Immature natural killer cell (primary cell): ENCODE measurements at regions not wholly inside any gene's neighbourhood (a gene's known extent, or its start where the extent isn't known, plus 50 kb on each side); places are given as distances from the start of the nearest gene placed in this dataset.
"Not testable (repeated sequence)": the region's sequence is repeated elsewhere in the genome, so short reads cannot be mapped to it uniquely, and the experiment has no call there.

Experiments used
- DNase-seq, 3 donors: peaks; one replicate each; pipeline ENCODE4 v3.0.0; 2022; ENCODE audit warnings: mixed read lengths in 1 of 3
- H3K27ac Mint-ChIP-seq, 6 donors: one replicate each; pipeline ENCODE4 v1.8.0; 2020; ENCODE audit warnings: mixed read lengths in 6 of 6, mild to moderate bottlenecking in 5 of 6, inconsistent platforms in 4 of 6, moderate library complexity in 3 of 6
- H3K27me3 Mint-ChIP-seq, 3 donors: one replicate each; pipeline ENCODE4 v1.8.0; 2020 to 2021; ENCODE audit warnings: low read depth in 3 of 3, mild to moderate bottlenecking in 3 of 3, mixed read lengths in 3 of 3, moderate library complexity in 3 of 3, inconsistent platforms in 1 of 3
- H3K36me3 Mint-ChIP-seq, 3 donors: one replicate each; pipeline ENCODE4 v1.8.0; 2020; ENCODE audit warnings: mixed read lengths in 3 of 3, inconsistent platforms in 2 of 3, mild to moderate bottlenecking in 2 of 3
- H3K4me1 Mint-ChIP-seq, 2 donors: one replicate each; pipeline ENCODE4 v1.8.0; 2020; ENCODE audit warnings: inconsistent platforms in 2 of 2, mild to moderate bottlenecking in 2 of 2, mixed read lengths in 2 of 2, moderate library complexity in 1 of 2
- H3K4me3 Mint-ChIP-seq, 5 donors: one replicate each; pipeline ENCODE4 v1.8.0; 2020; ENCODE audit warnings: mild to moderate bottlenecking in 5 of 5, mixed read lengths in 5 of 5, inconsistent platforms in 3 of 5, moderate library complexity in 3 of 5
- H3K9me3 Mint-ChIP-seq, 6 donors: one replicate each; pipeline ENCODE4 v1.8.0; 2020; ENCODE audit warnings: mild to moderate bottlenecking in 6 of 6, mixed read lengths in 6 of 6, inconsistent platforms in 4 of 6, moderate library complexity in 3 of 6

DNA sequence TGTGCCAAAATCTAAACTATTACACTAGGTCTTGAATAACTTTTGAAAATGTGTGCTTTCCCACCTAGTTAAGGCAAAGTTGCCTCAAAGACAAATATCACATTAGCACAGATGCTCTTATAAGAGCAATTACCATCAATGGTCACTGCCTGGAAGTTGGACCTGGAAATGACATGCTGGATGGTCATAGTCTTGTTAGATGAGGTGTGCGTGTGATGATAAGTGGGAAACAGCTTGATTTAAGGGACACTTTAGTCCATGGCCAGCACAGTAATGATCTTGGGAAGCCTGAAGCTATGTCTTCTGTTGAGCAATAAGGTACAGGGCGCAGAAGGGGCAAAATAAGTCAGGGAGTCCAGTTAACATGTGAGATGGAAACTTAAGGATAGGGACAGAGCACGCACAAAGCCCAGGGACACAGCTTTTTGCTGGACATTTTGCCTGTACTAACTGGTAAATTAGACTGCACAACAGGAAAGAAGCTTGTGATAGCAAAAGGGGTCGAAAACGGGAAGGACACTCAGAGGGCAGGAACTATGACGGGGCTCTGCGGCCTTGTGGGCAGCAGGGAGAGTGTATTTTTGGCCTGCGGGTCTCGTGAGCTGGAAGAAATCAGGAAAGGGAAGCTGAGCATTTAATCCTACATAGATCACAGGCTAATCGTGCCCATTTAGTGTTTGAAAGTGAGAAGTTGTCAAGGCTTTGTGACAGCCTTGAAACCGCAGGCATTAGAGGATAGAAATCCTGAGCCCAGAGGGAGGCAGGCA, 66.7 kb upstream of the BMP2 start:
- Mint-ChIP-seq H3K27ac (no peak overlapping the region), H3K4me1 (peaks cover 26 to 42% of the 10 kb centered on the region in 2 donors), H3K4me3 (peak overlapping the region in 2 of 5 donors; percentile 10 to 25), H3K27me3 (peaks cover 0 to 3% (median 2%) of the 10 kb centered on the region in 3 donors), H3K36me3 (no peaks in the 10 kb centered on the region), H3K9me3 (peaks cover 0 to 5% (median 0%) of the 10 kb centered on the region in 6 donors)
- DNase-seq: no peak

DNA sequence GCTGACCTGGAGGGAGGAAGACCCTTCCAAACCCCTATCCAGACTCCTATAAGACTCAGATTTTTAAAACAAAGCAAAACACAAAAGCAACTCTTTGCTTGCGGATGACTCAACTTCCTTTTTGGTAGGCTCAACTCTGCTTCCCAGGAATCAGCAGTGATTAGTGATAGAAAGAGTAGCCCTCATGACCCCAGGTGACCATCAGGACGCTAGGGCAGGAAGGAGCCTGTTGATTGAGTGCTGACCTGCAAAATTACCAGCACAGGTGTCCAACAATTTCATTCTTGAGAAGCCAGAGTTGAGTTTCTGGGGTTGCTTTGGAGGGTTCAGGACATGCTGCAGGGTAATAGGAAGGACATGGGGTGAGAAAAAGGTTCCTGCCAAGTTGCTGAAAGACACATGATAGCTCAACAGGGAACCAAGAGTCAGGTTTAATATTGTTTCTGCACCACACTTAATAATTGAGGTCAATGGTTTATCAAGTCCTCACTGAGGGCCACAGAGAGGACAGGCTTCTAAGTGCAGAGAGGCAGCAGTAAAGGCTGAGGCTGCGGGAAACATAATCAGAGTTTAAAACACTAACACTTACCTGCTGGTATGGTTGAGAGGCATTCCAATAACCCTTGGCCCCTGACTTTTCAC, 67.4 kb upstream of the BMP2 start:
- no peak for DNase-seq
- Mint-ChIP-seq H3K4me3 (no peak overlapping the region), H3K9me3 (peaks cover 0 to 5% (median 0%) of the 10 kb centered on the region in 6 donors), H3K27me3 (peaks cover 0 to 3% (median 2%) of the 10 kb centered on the region in 3 donors), H3K36me3 (no peaks in the 10 kb centered on the region), H3K27ac (no peak overlapping the region), H3K4me1 (peaks cover 19 to 35% of the 10 kb centered on the region in 2 donors)

DNA sequence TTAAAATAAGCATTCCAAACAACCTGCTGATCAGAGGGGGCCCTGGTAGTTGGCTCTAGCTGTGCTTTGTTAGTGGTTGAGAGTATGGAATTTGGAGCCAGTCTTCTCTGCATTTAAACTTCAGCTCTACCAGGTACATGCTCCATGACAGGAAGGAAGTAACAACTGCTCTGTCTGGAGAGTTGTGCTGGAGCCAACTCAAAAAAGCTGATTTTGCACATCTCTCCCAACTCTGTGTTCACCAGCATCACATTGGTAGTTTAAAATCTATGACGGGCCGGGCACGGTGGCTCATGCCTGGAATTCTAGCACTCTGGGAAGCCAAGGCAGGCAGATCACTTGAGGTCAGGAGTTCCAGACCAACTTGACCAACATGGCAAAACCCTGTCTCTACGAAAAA, 68.8 kb upstream of the BMP2 start:
- no peak for DNase-seq
- Mint-ChIP-seq H3K27me3 (peaks cover 0 to 5% (median 3%) of the 10 kb centered on the region in 3 donors), H3K9me3 (peaks cover 0 to 5% (median 0%) of the 10 kb centered on the region in 6 donors), H3K27ac (no peak overlapping the region), H3K4me3 (no peak overlapping the region), H3K36me3 (no peaks in the 10 kb centered on the region), H3K4me1 (peaks cover 15 to 24% of the 10 kb centered on the region in 2 donors)

DNA sequence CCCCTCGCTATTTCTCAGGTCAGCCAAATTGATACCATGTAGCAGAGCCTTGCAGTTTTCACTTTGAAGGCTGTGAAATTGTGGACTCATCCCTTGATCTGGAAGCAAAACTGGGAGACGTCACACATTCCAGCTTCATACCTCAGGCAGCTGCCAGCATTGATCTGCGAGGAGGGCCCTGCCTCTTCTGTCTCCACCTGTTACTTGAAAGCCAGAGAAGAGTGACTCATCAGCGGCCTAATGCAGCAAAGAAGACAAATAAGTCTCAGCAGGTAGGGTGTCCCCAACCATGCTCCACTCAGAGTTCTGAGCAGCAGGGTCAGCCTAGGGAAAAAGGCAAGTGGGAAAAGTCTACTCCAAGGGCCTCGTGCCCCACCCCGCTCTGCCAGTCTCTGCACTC, 69.4 kb upstream of the BMP2 start:
- peaks cover 0 to 5% (median 0%) of the 10 kb centered on the region in 6 donors for H3K9me3 Mint-ChIP-seq
- peaks cover 13 to 21% of the 10 kb centered on the region in 2 donors for H3K4me1 Mint-ChIP-seq
- no peak for DNase-seq
- no peak overlapping the region for H3K4me3 Mint-ChIP-seq
- H3K27ac Mint-ChIP-seq: no peak overlapping the region
- H3K36me3 Mint-ChIP-seq: no peaks in the 10 kb centered on the region
- peaks cover 0 to 5% (median 3%) of the 10 kb centered on the region in 3 donors for H3K27me3 Mint-ChIP-seq

DNA sequence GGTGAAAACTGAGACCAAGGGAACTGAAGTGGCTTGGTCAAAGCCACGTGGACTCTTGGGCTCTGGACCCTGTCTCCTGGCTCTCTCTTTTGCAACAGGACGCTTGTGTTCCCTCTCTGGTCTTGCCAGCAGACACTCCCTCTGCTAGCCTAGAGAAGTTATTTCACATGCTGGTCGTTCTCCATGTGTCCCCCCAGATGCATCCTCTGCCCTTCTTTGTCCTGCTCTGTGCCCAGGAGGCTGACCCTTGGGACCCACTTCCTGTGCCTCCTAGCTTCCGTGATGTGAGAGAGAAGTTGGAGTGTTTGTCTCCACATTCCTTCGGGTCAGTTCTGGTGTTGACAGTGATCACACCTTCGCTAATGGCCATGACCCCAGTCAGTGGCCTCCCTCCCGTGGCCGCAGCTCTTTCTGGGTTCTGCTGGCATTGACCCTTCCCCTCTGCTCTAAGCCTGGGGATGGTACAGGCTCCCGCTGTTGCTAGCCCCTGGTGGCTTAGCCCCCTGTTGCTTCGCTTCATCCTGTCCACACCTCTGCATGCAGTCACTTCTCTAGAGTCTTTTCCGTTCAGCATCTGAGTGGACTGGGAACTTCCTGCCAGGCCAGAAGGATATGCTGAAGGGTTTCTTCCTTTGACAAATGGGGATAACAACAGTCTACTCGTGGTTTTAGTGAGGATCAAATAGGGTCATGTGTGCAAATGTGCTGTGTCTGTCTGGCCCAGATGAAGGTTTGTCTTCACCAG, 70.1 kb upstream of the BMP2 start:
- H3K27me3 Mint-ChIP-seq: peaks cover 0 to 5% (median 3%) of the 10 kb centered on the region in 3 donors
- H3K9me3 Mint-ChIP-seq: peaks cover 0 to 5% (median 0%) of the 10 kb centered on the region in 6 donors
- H3K36me3 Mint-ChIP-seq: no peaks in the 10 kb centered on the region
- H3K27ac Mint-ChIP-seq: no peak overlapping the region
- no peak overlapping the region for H3K4me3 Mint-ChIP-seq
- H3K4me1 Mint-ChIP-seq: peaks cover 13 to 21% of the 10 kb centered on the region in 2 donors
- DNase-seq: no peak

DNA sequence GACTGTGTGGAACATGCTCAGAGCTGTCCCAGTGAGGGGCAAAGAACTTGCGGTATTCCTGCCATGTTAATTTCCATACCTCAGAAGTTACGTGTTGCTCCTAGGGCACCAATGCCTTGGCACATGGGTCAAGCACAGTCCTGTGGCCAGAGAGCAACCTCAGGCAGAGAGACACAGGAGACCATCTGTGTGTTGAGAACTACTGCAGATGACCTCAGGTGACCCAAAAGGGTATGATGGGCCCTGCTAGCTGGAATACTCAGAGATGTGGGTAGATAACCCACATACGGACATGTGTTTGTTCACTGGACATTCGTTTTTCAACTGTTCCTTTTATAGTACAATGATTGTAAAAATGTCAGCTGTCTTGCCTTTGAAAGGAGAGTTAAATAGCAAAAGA, 71.5 kb upstream of the BMP2 start:
- no peak overlapping the region for H3K4me3 Mint-ChIP-seq
- no peak overlapping the region for H3K27ac Mint-ChIP-seq
- H3K9me3 Mint-ChIP-seq: peaks cover 0 to 5% (median 0%) of the 10 kb centered on the region in 6 donors

DNA sequence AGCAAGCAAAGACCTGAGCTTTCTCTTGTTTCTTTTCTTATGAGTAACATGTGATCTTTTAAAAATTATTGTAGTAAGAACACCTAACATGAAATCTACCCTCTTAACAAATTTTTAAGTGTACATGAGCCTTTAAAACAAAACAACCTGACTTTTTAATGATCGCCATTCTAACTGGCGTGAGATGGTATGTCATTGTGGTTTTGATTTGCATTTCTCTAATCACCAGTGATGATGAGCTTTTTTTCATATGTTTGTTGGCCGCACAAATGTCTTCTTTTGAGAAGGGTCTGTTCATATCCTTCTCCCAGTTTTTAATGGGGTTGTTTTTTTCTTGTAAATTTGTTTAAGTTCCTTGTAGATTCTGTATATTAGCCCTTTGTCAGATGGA, 73.7 kb upstream of the BMP2 start:
- H3K4me1 Mint-ChIP-seq, H3K4me3 Mint-ChIP-seq, H3K36me3 Mint-ChIP-seq, DNase-seq, H3K27ac Mint-ChIP-seq, H3K9me3 Mint-ChIP-seq, H3K27me3 Mint-ChIP-seq: not testable (repeated sequence)

More for the DNA sequence above, 71.5 kb upstream of the BMP2 start:
- DNase-seq: no peak
- Mint-ChIP-seq H3K27me3 (peaks cover under 1 to 5% (median 3%) of the 10 kb centered on the region in 3 donors), H3K36me3 (no peaks in the 10 kb centered on the region), H3K4me1 (peaks cover 6 to 12% of the 10 kb centered on the region in 2 donors)

DNA sequence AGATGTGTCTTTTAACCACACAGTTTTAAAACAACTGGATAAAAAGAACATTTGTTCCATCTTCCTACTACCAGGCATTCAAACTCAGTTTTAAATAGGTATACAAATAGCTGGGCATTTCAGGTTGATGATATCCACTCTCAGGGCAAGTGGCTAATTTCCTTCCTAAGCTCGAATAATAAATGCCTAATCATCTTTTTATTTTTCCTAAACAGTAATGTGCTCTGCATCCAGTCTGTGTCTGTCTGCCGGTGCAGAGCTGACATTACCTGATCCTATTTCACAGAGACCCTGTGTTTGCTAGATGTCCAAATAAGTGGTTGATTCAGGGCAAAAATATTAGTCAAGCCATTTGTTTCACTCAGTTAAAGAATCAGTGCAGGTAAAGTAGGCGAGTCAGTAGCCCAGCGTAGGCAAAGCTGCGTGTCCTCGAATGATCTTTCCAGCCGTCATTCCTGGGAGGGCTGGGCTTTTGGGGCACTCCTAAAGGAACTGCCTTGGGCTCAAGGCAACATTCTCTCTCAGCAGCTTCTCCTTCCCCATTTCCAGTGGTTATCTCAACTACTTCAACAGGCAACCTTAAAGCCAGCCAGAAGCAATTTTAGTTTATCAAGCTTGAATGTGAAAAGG, 74.2 kb upstream of the BMP2 start:
- Mint-ChIP-seq H3K27ac (no peak overlapping the region), H3K4me1 (no peaks in the 10 kb centered on the region), H3K4me3 (no peak overlapping the region), H3K36me3 (no peaks in the 10 kb centered on the region), H3K9me3 (peaks cover 0 to 5% (median 0%) of the 10 kb centered on the region in 6 donors), H3K27me3 (peaks cover 2 to 4% (median 2%) of the 10 kb centered on the region in 3 donors)
- no peak for DNase-seq

DNA sequence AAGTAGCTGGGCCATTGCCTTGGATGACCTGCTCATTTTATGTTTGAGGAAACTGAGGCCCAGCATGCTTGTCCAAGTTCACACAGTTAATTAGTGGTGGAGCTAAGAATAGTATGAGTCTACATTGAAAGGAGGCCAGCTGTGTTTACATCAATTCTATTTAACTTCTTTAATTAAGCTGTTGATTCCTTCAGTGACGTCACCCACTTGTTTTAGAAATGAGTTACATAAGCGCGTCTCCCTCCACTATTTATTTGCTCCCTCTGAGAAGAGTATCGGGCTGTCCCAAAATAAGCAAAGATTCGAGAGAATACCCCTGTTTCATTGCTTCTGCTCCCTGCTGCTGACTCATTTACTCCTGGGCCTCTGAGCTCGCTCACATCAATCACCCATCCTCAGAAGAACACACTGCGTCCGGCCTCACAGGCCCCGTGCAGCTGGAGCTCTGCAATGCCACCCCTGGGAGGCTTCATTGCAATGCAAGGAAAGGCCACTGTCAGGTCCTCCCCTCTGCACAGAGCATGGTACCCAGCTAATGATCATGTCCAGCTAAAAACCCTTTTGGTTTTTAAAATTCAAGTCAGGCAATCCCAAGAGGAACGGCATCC, 74.8 kb upstream of the BMP2 start:
- no peaks in the 10 kb centered on the region for H3K4me1 Mint-ChIP-seq
- no peak for DNase-seq
- no peak overlapping the region for H3K4me3 Mint-ChIP-seq
- H3K27me3 Mint-ChIP-seq: peaks cover 0 to 4% (median 2%) of the 10 kb centered on the region in 3 donors
- no peaks in the 10 kb centered on the region for H3K36me3 Mint-ChIP-seq
- H3K9me3 Mint-ChIP-seq: peaks cover 0 to 5% (median 0%) of the 10 kb centered on the region in 6 donors
- H3K27ac Mint-ChIP-seq: no peak overlapping the region

DNA sequence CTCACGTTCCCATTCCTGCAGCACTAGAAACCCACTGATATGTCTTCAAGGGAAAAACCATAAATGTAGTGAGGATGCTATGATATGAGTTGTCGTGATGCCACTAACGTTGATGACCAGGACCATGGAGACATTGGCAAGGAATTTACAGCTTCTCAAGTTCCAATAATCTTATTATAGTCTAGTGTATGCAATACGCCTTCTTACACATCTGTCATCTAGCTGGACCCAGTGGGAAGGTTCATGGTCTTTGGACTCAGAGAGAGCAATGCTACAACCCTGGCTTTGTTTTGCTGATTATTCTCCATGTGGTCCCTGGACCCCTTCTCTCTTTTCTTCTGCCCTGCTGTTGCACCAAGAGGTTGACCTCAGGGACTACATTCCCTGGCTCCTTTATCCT, 76.0 kb upstream of the BMP2 start:
- no peak for DNase-seq
- Mint-ChIP-seq H3K4me3 (no peak overlapping the region), H3K27me3 (peaks cover 2 to 4% (median 2%) of the 10 kb centered on the region in 3 donors), H3K9me3 (peaks cover 0 to 4% (median 0%) of the 10 kb centered on the region in 6 donors), H3K36me3 (no peaks in the 10 kb centered on the region), H3K4me1 (peaks cover 0 to 5% of the 10 kb centered on the region in 2 donors), H3K27ac (no peak overlapping the region)

DNA sequence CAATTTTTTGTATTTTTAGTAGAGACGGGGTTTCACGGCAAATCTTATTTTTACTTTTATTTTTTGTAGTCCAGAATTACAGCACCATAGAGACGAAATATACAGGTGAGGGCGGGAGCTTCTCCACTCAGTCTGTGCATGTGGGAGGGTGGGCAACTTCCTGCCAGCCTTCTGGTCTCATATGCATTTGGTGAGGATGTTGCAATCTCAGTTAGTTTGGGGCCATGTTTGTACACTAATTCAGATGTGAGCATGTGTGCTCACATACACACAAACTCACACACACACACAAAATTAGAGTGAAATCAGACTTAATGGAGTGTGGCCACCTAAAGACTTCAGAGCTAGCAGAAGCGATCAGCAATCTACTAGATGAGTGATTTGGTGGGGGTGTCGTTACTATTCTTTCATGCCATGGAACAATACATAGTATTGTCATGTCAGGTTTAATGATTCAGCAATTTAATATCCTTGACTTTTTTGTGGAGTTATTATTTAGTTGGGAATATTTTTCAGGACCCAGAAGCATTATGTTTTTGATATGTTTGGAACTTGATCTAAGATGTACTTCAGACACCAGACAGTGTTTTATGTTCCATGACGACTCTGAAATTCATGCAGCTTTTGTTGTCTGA, 78.0 kb upstream of the BMP2 start:
- Mint-ChIP-seq H3K4me3 (no peak overlapping the region), H3K36me3 (no peaks in the 10 kb centered on the region), H3K9me3 (peaks cover 0 to 4% (median 0%) of the 10 kb centered on the region in 6 donors), H3K4me1 (peaks cover 0 to 14% of the 10 kb centered on the region in 2 donors), H3K27ac (no peak overlapping the region), H3K27me3 (peaks cover 2 to 3% (median 2%) of the 10 kb centered on the region in 3 donors)
- DNase-seq: no peak

DNA sequence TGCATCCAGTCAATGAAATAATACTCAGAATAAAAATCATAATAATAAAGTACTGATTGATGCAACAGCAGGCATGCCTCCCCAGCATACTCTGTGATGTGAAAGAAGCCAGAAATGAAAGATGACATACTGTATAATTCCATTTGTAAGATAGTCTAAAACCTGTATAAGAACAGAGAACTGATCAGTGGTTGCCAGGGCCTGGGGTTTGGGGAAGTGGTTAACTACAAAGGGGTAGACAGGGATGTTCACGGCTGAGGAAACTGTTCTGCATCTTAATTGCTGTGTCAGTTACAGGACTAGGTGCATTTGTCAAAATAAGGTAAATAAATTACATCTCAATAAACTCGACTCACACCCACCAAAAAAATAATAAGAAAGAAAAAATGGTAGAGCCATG, 81.3 kb upstream of the BMP2 start:
- Mint-ChIP-seq H3K9me3 (peaks cover 0 to 4% (median 0%) of the 10 kb centered on the region in 6 donors), H3K27me3 (peaks cover 2% of the 10 kb centered on the region in 3 donors), H3K27ac (no peak overlapping the region), H3K36me3 (no peaks in the 10 kb centered on the region), H3K4me3 (no peak overlapping the region), H3K4me1 (peaks cover 0 to 18% of the 10 kb centered on the region in 2 donors)
- no peak for DNase-seq

DNA sequence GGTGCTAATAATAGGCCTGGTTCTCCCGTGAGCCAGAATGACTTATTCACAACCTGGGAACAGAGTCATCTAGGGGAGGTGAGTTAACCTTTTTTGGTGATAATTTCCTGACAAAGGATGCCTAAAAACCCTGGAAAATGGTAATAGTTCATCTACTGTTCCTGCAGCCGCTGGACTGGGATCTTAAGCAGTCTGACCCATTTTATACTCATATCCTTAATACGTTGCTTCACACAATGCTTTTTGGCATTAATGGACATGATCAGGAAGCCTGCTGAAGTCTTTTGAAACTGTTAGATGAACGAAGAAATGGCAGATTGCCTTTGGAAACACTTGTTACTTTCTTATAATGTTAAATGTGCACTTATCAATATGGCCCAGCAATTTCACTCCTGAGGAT, 81.9 kb upstream of the BMP2 start:
- H3K27ac Mint-ChIP-seq: no peak overlapping the region
- peaks cover 4 to 23% of the 10 kb centered on the region in 2 donors for H3K4me1 Mint-ChIP-seq
- no peak overlapping the region for H3K4me3 Mint-ChIP-seq
- DNase-seq: no peak
- no peaks in the 10 kb centered on the region for H3K36me3 Mint-ChIP-seq
- H3K27me3 Mint-ChIP-seq: peaks cover 0 to 2% (median 2%) of the 10 kb centered on the region in 3 donors
- H3K9me3 Mint-ChIP-seq: peaks cover 0 to 4% (median 0%) of the 10 kb centered on the region in 6 donors
